GM18867 (cell line): ENCODE measurements at regions not wholly inside any gene's neighbourhood (a gene's known extent, or its start where the extent isn't known, plus 50 kb on each side); places are given as distances from the start of the nearest gene placed in this dataset.

Experiments
- ATAC-seq: cut with Tn5 transposase; IDR thresholded peaks from one replicate; pipeline ENCODE4 v1.9.1; 2021; ENCODE audit warnings: mild to moderate bottlenecking, moderate library complexity; ENCODE audit not compliant: unreplicated experiment

GRCh38 chr7:116310141-116310540 lies 99.8 kb downstream of the TES start:
- ATAC-seq = no peak

GRCh38 chr7:116311259-116311658 lies 100.9 kb downstream of the TES start:
- ATAC-seq = no peak

DNA sequence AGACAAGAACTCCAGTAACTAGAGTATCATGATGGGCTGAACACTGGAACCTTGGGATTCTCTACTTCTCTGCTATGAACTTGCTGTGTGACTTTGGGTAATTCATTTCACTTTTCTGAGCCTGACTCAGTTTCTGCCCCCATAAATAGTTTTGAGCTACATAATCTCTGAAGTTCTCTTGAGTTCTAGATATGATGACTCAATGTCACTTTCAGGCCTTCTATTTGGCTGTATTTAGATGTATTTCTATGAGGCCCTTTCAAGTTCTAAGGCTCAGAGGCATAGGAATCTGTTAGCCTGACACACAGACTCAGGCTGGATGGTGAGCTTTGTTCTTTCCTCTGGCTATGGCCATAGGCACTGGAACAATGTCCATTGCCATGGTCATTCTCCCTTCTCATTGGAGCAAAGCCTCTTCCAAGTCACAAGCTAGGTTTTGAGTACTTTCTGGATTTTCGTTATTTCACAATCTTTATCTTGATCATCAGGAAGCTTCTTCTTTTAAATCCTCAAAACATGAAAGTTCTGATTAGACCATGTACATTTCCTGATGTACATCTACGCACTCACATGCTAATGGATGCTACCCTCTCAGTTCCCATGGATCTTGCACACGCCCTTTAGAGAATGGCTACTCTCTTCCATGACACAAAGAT lies 101.6 kb downstream of the TES start:
- ATAC-seq = no peak

- ATAC-seq = no peak
These were observed 105.0 kb downstream of the TES start for GRCh38 chr7:116315293-116315692.

- peak; percentile 37 for ATAC-seq
These were observed 105.5 kb downstream of the TES start for GRCh38 chr7:116315803-116316202.

- ATAC-seq = peak; percentile 90
These were observed 106.7 kb downstream of the TES start for GRCh38 chr7:116316838-116317628.

- ATAC-seq = no peak
These were observed 107.6 kb downstream of the TES start for GRCh38 chr7:116317907-116318306.

GRCh38 chr7:116322541-116322940 lies 112.2 kb downstream of the TES start:
- no peak for ATAC-seq

GRCh38 chr7:116324582-116324981 lies 114.2 kb downstream of the TES start:
- no peak for ATAC-seq

DNA sequence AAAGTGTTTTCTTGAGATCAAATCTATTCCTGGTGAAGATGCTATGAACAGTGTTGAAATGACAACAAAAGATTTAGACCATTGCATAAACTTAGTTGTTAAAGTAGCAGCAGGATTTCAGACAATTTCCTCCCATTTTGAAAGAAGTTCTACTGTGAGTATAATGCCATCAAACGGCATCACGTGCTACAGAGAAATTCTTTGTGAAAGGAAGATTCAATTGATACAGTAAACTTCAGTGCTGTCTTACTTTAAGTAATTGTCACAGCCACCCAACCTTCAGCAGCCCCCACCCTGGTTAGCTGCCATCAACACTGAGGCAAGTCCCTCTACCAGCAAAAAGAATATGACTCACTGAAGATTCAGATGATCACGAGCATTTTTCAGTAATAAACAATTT lies 115.2 kb downstream of the TES start:
- no peak for ATAC-seq

DNA sequence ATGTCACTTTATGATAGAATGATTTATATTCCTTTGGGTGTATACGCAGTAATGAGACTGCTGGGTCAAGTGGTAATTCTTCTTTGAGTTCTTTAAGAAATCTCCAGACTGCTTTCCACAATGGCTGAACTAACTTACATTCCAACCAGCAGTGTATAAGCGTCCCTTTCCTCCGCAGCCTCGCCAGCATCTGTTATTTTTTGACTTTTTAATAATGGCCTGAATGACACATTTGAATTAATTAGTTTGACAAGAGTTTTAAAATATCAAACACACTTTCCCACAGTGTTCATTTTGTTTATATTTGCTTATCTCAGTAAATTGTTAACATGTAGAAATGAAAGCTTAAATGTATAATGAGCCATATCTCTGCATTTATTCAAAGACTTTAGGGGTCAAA lies 116.8 kb downstream of the TES start:
- no peak for ATAC-seq

DNA sequence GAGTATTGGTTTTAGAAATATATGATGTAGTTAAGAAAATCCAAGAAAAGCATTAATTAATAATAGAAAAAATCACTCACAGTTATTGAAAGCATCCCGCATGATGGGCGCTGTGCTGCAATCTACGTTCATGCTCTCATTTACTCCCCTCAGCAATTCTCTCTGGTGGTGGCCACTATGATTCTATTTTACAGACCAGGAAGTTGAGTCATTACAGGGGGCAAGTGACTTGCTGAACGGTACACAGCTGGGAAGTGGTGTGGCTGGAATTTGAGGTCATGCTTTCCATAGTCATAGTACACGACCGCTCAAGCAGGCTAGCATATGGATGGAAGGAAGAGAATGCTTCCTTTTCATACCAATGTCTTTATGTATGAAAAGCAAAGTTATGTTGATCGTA lies 117.4 kb downstream of the TES start:
- no peak for ATAC-seq

DNA sequence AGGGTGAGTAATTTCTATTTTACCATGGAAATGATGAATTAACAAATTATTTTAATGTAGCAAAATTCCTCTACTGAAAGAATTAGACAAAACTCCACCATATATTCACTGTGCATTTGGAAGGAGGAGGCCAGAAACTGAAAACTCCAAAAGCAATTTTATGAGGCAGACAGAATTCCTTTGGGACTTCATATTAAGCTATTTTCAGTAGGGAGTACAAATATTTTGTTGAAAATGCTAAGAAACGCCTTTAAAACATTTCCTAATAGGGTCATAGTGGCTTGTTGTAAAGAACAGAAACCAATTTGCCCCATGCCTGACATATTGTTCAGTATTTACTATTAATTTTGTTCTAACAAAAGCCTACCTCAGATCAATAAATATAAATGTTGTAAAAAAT lies 117.8 kb downstream of the TES start:
- no peak for ATAC-seq

DNA sequence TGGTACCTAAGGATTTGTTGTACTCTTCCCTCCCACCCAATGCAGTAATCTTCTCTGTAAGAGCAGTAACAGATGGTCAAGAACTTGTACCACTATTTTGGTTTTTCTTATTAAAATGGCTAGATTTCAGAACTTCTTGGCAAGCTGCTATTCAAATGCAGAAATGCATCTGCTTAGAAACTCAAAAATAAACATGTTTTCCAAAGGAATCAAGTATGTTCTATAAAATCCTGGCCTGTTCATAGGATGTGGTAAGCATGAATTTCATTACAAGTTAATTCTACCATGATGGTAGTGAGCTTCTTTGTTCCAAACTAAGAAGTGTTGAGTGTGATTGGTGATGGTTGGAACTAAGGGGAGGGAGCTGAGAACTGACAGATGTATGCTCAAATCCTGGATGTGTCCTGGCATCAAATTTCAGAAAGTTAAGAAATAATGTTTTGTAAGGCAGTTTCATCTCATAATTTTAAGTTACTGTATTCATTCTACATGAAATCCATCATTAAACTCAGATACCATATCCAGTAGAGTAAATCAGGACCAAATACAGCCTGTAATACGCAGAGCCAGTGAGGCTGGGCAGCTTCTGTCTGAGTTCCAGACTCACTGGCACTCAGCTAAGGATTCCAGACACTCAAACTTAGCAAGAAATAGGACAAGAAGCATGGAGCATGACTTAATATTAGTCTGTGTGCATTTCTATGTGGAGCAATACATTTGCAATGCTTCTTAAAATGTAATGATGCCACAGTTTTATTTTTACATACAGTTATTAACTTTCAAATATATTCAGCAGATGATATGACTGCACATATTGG lies 119.6 kb downstream of the TES start:
- no peak for ATAC-seq

DNA sequence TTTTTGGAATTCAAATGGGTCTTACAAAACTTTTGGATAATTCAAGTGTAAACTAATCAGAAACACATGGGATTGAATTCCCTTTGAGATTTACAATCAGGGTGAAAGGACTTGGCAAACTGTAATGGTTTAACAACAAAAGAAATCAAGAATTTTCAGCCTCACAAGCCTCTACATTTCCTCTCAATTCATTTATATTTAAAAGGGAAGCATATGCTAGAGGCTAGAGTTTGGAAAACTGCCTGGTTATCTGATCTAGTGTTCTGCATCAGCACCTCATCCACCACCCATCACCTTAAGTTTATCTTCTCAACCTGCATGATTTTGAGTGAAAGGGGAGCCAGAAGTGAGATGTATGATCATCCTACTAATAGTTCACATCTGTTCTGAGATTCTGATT lies 120.7 kb downstream of the TES start:
- no peak for ATAC-seq

DNA sequence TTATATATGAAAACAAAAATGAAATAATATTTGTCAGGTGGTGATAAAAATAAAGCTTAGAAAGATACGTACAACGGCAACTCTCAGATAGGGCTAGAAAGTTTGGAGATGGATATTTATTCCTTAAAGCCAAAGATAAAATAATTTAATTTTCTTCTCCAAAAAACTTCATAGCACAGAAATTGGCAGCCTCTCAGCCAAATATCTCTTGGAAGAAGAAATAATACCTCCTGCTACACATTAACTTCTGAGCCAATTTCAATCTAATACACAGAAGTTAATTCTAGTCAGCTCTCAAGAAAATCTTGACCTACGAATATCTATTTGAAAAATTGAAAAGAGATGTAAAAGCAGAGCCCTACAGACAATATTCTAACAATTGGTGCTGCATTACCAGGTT lies 122.4 kb downstream of the TES start:
- no peak for ATAC-seq

GRCh38 chr7:116334555-116334954 lies 124.2 kb downstream of the TES start:
- no peak for ATAC-seq

- no peak for ATAC-seq
These were observed 126.7 kb downstream of the TES start for GRCh38 chr7:116337018-116337417.

DNA sequence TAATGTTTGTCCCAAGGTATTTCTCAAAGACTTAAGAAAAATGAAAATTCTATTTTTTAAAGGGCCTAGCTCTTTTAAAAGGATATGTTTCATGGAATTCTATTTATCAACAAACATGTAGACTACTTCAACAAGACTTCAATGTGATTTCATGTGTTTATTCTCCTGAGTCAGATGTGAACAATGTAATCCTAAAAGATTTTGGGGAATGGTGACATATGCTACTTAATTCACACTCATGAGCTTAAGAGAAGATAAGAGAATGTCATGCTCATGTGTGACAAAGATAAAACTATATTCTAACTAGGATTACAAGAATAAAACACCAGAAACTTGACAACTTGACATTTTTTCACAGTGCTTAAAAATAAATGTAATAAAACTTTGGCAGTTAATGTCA lies 127.5 kb downstream of the TES start:
- ATAC-seq = no peak

- ATAC-seq = no peak
These were observed 129.2 kb downstream of the TES start for GRCh38 chr7:116339564-116339963.

DNA sequence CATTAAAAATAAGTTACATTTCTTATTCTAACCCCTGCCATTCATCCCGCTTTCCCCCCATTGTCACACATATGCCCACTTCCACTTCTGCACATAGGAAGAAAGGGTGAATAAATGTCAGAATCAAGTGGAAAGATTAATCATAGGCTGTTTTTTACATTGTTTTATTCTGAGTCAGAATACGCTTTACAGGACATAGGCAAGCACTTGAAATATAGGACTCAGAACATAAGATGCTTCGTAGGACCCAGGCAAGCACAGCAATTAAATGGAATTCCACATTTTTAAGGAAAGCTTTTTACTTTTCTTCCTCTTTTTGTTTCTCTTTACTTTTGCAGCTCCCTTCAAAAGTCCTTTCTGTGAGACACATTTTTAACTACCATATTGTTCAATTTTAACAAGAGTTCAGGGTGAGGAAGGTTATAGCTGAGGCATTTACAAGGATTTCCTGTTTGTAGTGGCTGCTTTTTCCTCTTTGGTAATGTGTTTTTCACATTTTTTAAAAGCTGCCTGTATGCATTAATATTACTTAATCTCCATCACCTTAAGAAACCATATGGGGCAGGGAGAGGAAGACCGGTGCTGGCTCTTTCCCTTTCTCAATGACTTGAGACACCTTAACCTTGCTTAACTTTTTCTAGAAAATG lies 130.0 kb downstream of the TES start:
- ATAC-seq = no peak
